CD1c-positive myeloid dendritic cell (primary cell): ENCODE measurements at regions not wholly inside any gene's neighbourhood (a gene's known extent, or its start where the extent isn't known, plus 50 kb on each side); places are given as distances from the start of the nearest gene placed in this dataset.
"Not testable (repeated sequence)": the region's sequence is repeated elsewhere in the genome, so short reads cannot be mapped to it uniquely, and the experiment has no call there.

Experiments
- DNase-seq: peaks from one replicate; pipeline ENCODE4 v3.0.0-alpha.2; 2016; ENCODE audit errors: extremely low spot score

DNA sequence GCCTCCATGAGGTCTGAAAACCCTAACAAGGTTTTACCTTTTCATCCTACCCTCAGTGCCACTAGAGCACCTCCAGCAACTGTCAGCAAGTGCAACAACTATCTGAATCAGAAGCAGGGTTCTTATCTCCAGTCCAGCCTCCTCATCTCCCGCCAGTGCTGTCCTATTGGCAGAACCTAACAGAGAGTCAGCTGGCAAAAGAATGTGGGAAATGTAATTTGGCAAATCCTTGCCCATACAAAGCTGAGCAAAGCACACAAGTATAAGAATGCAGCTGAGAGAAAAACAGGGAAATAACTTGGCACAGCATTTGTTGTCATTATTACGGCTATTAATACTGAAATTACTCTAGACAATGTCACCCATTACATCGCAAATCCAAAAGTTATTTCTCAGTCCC lies 124.2 kb downstream of the ATP6V1G3 start:
- no peak for DNase-seq

DNA sequence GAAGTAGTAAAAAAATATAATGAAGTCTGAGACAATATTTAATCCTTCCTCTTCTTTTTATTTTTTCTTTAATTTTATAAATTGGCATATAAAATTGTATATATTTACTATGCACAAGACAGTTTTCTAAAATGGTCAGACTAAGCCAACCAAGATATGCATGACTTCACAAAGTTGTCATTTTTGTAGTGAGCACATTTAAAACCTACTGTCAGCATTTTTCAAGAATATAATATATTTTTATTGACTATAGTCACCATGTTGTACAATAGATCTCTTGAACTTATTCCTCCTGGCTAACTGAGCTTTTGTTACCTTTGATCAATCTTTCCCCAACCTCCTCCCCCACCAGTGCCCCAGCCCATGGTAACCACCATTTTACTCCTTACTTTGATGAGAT lies 129.2 kb downstream of the ATP6V1G3 start:
- DNase-seq, result no peak

DNA sequence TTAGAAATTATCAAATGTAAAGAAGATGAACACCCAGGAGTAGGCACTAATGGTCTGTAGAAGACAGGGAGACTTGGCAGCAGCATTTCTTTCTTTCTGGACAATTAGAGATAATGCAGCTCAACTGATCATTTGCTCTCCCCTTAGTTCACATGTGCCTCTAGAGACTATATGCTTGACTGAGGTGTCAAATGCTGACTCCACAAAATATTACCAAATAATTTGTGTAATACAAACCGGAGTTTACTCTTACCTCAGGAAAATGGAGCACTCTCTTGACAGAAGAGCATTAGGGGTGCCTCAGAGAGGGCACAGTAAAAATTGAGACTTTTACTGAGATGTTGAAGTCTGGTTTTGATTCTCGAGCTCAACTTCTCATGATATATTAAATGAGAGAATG lies 131.8 kb downstream of the ATP6V1G3 start:
- no peak for DNase-seq

DNA sequence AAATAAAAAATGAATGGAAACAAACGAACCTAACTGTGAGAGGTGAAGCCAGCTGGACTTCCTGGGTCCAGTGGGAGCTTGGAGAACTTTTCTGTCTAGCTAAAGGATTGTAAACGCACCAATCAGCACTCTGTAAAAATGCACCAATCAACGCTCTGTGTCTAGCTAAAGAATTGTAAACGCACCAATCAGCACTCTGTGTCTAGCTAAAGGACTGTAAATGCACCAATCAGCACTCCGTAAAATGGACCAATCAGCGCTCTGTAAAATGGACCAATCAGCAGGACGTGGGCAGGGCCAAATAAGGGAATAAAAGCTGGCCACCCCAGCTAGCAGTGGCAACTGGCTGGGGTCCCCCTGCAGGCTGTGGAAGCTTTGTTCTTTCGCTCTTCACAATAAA lies 135.8 kb downstream of the ATP6V1G3 start:
- not testable (repeated sequence) for DNase-seq

DNA sequence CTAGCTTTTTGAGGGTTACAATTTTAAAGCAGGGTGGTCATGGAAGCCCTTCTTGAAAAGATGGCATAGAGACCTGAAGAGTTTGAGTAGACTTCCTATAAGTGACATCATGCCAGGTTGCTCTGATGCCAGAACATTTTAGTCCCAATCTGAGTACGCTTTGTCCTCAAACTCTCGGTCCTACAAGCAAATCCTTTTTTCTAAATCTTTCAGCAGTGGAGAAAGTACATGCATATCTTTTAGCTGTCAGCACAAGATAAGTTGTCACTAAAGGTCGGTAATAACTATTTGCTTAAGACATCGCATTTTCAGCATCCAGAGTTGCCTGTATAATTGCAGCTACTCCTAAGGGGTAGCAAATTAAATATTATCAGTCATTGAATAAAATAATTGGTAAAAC lies 140.4 kb downstream of the ATP6V1G3 start:
- no peak for DNase-seq

DNA sequence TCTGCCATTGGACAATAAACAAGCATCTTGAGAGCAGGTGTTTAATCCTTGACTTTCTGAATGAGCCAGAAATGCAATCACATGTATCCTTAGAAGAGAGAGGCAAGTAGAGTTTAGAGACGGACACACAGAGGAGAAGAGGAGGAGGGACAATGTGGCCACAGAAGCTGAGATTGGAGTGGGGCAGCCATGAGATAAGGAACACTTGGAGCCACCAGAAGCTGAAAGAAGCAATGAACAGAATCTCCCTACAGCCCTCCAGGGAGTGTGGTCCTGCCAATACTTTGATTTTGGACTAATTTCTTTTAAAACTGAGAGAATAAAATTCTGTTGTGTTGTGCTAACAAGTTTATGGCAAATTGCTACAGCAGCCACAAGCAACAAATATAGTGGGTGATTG lies 141.0 kb downstream of the ATP6V1G3 start:
- no peak for DNase-seq

DNA sequence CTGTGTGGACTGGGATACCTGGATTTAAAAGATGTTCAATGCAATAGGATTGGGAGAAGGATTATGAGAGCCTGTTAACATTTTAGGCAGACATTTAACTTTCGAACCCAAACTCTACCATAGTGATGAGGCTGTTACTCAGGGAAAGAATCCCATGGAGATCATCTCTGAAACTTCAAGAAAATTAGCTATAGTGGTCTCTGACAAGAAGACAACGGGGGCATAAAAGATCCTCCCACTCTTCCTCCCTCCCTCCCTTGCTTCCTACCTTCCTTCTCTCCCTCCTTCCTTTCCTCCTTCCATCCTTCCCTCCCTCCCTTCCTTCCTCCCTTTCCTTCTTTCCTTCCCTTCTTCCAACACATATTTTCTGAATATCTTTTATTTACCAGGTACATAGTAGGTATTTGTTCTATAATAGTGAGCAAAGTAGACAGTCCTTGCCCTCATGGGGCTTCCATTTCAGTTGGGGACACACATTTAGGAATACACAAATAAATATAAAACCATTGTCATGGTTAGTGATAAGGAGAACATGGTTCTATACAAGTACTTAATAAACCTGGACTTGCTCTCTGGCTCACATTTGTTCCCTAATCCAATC lies 143.2 kb downstream of the ATP6V1G3 start:
- no peak for DNase-seq

DNA sequence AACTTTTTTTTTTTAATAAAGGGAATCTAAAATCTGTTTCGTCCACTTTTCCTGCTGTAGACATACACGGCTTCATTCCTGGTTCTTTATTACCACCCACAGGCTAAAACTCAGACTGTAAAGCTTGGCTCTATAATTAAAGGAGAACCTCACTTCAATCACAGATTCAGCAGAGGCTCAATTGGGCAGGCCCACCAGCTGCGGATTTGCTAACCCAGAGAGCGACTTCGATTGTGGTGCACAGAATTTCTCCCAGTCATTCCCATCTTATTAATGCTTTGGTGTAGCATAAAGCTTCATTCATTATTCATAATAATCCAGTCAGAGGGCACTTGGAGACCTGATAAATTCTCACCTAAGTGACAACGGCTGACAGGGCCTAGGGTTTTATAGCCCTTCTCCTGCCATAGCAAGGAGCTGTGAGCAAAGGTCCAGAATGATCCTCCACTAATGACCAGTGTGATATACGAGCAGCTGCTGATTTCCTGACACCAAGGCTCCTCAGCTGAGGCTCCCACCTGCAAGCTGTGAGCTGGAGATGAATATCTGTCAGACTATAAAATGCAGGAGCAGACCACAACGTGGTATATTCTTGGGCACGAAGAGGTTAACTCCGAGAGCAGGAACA lies 149.0 kb downstream of the ATP6V1G3 start:
- DNase-seq, result no peak

DNA sequence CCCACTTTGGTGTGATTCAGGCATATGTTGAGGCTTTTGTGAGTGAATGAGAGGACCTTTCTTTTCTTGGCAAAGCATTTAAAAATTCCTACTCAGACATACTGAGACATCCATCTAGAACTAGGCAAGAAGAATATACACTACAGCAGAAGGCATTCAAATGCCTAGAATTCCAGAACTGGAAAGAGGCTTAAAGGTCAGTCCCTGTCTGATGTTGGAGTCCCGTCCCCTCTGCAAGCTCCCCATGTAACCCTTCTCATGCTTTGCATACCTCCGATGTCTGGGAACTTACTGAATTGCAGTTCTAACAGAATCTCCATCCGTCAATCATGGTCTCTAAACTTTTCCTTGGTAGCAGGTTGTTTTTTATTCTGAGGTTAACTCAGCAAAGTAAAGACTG lies 152.9 kb downstream of the ATP6V1G3 start:
- no peak for DNase-seq

DNA sequence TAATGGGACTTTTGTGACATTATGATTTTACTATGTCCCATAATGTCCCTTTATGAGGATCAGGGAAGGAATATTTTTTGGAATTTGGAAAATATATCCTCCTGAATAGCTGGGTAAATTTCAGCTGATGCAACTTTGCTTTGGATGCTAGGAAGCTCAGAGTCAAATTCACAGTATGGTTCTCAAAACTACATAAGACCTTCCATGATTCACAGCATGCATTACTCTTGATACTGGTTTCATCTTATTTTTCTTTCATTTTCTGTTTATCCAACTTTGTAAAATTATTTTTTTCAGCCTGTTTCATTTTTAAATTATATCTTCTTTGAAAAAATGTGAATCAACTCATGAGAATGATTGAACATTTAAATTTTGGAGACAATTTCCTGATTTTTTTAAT lies 160.2 kb downstream of the ATP6V1G3 start:
- no peak for DNase-seq

DNA sequence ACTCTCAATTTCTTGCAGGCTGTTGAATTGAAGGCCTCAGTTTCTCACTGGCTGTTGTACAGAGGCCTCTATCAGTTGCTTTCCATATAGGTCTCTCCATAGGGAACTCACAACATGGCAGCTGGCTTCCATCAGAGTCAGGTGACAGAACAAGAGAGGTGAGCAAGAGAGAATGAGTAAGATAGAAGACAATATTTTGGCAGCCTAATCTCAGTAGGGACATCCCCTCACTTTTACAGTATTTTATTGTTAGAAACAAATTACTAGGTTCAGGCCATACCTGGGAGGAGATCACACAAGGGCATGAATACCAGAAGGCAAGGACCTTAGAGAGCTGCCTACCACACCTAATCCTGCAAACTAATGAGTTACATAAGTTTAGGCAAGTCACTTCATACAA lies 162.8 kb downstream of the ATP6V1G3 start:
- DNase-seq, result no peak

DNA sequence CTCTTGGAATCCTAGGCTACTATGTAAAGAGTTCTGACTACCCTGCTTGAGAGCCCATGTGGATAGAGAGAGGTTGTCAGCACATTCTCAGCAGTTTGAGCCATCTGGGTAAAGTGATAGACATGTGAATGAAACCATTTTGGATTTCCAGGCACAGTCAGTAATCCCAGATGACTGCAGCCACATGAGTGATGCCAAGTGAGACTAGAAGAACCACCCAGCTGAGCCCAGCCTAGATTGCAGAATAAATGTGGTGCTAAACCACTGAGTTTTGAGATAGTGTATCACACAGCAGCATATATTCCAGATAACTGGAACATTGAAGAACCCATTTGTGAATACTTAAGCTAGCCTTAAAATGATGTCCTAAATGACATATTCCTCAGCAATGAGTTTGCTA lies 166.2 kb downstream of the ATP6V1G3 start:
- DNase-seq, result no peak

DNA sequence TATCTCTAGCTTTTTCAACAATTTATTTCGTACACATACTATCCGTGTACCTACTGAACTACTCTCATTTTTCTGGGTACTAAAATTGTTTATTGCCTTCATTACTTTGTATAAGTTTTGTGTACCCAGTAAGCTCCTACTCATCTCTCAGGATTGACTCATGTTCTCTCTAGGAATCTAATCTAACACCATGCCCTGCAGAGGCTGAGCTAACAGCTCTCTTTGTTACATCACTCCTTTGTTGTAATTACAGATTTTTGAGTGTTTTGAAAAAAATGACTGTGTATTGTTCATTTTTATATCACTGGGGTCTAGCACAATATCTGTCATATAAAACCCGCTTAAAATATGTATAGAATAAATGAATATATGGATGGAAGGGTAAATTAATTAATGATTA lies 167.1 kb downstream of the ATP6V1G3 start:
- DNase-seq, result no peak
